ENCODE measurements at regions not wholly inside any gene's neighbourhood (a gene's known extent, or its start where the extent isn't known, plus 50 kb on each side); places are given as distances from the start of the nearest gene placed in this dataset.

DNA sequence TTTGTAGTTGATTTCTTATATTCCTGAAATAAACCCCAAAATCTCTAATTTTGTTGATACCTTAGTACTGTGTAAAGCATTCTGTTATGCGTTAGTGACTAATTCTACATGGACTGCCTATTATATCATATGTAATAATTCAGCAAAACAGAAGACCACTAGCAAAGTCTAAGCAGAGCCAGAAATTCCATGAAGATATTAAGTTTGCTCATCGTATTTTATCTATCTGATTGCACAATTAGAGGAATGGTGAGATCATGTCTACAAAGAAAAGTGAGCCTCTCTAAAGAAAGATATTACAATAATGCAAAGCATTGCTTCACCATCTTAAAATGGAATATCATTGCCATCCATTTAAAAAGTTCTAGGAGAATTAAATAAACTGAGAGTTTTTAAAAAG lies 374.6 kb upstream of the SLC7A11 start:
- TF ChIP-seq POLR2AphosphoS5 (IDR thresholded peaks at IDR 0.05; ENCODE audit: low read depth, low read length) (no peak), SIN3A (IDR thresholded peaks at IDR 0.05; ENCODE audit: borderline replicate concordance, insufficient read depth, low read length) (no peak), TAF1 (IDR thresholded peaks at IDR 0.05; ENCODE audit: borderline replicate concordance, insufficient read depth, low read length) (no peak), FOXP2 (optimal IDR thresholded peaks at IDR 0.05; ENCODE audit: borderline replicate concordance, extremely low read depth, extremely low read length, insufficient read depth) (no peak)
- TF ChIP-seq, protein P1, sequence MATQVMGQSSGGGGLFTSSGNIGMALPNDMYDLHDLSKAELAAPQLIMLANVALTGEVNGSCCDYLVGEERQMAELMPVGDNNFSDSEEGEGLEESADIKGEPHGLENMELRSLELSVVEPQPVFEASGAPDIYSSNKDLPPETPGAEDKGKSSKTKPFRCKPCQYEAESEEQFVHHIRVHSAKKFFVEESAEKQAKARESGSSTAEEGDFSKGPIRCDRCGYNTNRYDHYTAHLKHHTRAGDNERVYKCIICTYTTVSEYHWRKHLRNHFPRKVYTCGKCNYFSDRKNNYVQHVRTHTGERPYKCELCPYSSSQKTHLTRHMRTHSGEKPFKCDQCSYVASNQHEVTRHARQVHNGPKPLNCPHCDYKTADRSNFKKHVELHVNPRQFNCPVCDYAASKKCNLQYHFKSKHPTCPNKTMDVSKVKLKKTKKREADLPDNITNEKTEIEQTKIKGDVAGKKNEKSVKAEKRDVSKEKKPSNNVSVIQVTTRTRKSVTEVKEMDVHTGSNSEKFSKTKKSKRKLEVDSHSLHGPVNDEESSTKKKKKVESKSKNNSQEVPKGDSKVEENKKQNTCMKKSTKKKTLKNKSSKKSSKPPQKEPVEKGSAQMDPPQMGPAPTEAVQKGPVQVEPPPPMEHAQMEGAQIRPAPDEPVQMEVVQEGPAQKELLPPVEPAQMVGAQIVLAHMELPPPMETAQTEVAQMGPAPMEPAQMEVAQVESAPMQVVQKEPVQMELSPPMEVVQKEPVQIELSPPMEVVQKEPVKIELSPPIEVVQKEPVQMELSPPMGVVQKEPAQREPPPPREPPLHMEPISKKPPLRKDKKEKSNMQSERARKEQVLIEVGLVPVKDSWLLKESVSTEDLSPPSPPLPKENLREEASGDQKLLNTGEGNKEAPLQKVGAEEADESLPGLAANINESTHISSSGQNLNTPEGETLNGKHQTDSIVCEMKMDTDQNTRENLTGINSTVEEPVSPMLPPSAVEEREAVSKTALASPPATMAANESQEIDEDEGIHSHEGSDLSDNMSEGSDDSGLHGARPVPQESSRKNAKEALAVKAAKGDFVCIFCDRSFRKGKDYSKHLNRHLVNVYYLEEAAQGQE (IDR thresholded peaks at IDR 0.05; ENCODE audit: insufficient read depth in 1 of 2, low read depth in 2 of 2, low read length in 2 of 2) = no peak

Measured in PFSK-1 (cell line).